Activated CD8-positive, alpha-beta memory T cell treated with anti-CD3 and anti-CD28 coated beads, Interleukin-2, amount 10 ng/mL, durations not matched to agents 7 days and 5 days (primary cell): ENCODE measurements at regions not wholly inside any gene's neighbourhood (a gene's known extent, or its start where the extent isn't known, plus 50 kb on each side); places are given as distances from the start of the nearest gene placed in this dataset.

Experiments used
- ATAC-seq: fragments of 150-1000 bp; cut with Tn5 transposase; one replicate; pipeline ENCODE4 v1.10.0; 2021; ENCODE audit warnings: moderate library complexity
- CTCF ChIA-PET: fragments of 350-600 bp; sonication (Branson Sonifier 250); formaldehyde crosslinking; loops from one replicate; lab custom pipeline; 2021; ENCODE audit warnings: antibody characterized with exemption; lab: Charles Lee
- DNase-seq: peaks from one replicate; pipeline ENCODE4 v3.0.0-alpha.2; 2020
- H3K27ac Mint-ChIP-seq: one replicate; pipeline ENCODE4 v1.8.0; 2021; ENCODE audit warnings: mild to moderate bottlenecking, mixed read lengths
- H3K27me3 Mint-ChIP-seq: one replicate; pipeline ENCODE4 v1.8.0; 2021; ENCODE audit warnings: mixed read lengths
- H3K36me3 Mint-ChIP-seq: one replicate; pipeline ENCODE4 v1.8.0; 2021; ENCODE audit warnings: mild to moderate bottlenecking, mixed read lengths
- H3K4me1 Mint-ChIP-seq: one replicate; pipeline ENCODE4 v1.8.0; 2021; ENCODE audit warnings: mixed read lengths
- H3K4me3 Mint-ChIP-seq: one replicate; pipeline ENCODE4 v1.8.0; 2021; ENCODE audit warnings: mild to moderate bottlenecking, moderate library complexity, mixed read lengths
- H3K9me3 Mint-ChIP-seq: one replicate; pipeline ENCODE4 v1.8.0; 2022; ENCODE audit warnings: low read depth, mixed read lengths

DNA sequence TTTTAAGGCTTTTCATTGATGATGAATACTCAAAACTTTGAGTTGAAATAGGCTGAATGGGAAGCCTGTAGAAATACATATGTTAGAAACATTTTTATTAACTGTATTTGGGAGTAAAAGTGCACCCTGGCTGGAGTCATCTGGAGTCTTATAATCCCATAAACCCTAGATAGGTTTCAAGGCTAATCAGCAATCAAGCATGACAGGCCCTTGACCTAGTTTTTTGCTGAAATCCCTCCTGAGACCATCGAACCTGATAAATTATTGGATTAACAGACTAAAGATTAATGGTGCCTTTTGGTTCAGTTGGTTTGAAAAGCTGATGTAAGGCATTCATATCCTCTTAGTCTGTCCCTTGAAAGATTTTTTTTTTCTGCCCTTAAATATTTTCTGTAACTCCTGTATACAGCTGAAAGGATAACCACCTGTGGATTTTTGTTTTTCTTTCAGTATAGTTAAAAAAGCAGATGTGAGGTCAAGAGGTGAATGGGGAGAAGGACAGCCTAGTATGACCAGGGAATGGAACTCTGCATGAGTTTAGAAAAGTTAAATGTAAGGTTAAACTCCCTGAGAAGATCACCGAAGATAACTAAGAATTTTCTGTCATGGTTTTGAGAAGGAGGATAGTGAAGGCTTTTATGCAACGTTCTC lies 69.4 kb upstream of the STXBP5L start:
- no peaks in the 10 kb centered on the region for H3K9me3 Mint-ChIP-seq
- H3K27ac Mint-ChIP-seq = no peak overlapping the region

DNA sequence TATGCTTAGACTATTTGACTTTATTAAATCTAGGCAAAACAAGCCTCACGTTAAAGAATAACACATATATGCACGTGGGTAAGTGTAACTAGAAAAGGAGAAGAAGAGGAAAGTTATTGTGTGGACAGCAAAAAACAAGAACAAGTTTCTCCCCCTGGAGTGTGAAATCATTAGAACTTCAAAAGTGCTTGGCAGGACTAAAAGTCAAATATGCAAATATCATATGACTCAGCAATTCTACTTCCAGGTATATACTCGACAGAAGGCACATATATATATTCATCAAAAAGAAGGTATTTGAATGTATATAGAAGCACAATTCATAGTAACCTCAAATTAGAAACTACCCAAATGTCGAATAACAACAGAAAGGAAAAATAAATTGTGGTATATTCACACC lies 68.9 kb upstream of the STXBP5L start:
- H3K27ac Mint-ChIP-seq = no peak overlapping the region
- H3K4me3 Mint-ChIP-seq = no peak overlapping the region
- ATAC-seq (no peak), DNase-seq (no peak)
- no peaks in the 10 kb centered on the region for H3K36me3 Mint-ChIP-seq
- H3K9me3 Mint-ChIP-seq = no peaks in the 10 kb centered on the region
- H3K4me1 Mint-ChIP-seq = no peaks in the 10 kb centered on the region
- H3K27me3 Mint-ChIP-seq = peaks cover 2% of the 10 kb centered on the region
- CTCF ChIA-PET = no interaction called here

More for the DNA sequence above, 69.4 kb upstream of the STXBP5L start:
- H3K36me3 Mint-ChIP-seq = no peaks in the 10 kb centered on the region
- CTCF ChIA-PET = no interaction called here
- H3K4me1 Mint-ChIP-seq = no peaks in the 10 kb centered on the region
- ATAC-seq = no peak
- DNase-seq = no peak
- H3K4me3 Mint-ChIP-seq = no peak overlapping the region
- peaks cover 2% of the 10 kb centered on the region for H3K27me3 Mint-ChIP-seq

GRCh38 chr3:120841264-120841663 lies 66.7 kb upstream of the STXBP5L start:
- Mint-ChIP-seq H3K27ac (no peak overlapping the region), H3K4me1 (no peaks in the 10 kb centered on the region), H3K36me3 (no peaks in the 10 kb centered on the region), H3K4me3 (no peak overlapping the region), H3K9me3 (no peaks in the 10 kb centered on the region), H3K27me3 (peaks cover 6% of the 10 kb centered on the region)
- CTCF ChIA-PET = no interaction called here
- ATAC-seq = no peak
- DNase-seq = no peak

- DNase-seq (no peak), ATAC-seq (no peak)
- Mint-ChIP-seq H3K27me3 (peaks cover 8% of the 10 kb centered on the region), H3K27ac (no peak overlapping the region), H3K4me1 (no peaks in the 10 kb centered on the region), H3K9me3 (no peaks in the 10 kb centered on the region), H3K4me3 (no peak overlapping the region), H3K36me3 (no peaks in the 10 kb centered on the region)
- CTCF ChIA-PET = interaction anchor here (1.3 kb wide), 1 partner anchor 19 kb away, joined by 3 read pairs; no protein-coding TSS in a partner anchor
These were observed 61.9 kb upstream of the STXBP5L start for GRCh38 chr3:120846073-120846472.

DNA sequence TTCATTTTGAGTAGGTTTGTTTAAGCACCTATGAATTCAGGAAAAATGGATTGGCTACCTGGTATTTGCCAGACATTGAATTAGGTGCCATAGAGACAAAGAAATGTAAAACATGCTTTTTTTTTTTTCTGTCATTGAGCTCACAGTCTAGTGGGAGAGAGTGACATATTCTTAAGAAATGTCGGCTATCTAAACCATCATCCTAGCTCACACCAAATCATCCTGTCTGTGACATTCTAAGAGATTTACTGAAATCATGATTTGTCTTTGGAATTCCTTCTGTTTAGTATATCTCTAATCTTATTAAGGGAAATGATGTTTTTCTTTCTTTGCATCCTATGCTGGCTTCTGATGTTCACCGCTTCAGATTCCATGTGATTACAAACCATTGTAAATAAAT lies 59.5 kb upstream of the STXBP5L start:
- Mint-ChIP-seq H3K36me3 (no peaks in the 10 kb centered on the region), H3K4me3 (no peak overlapping the region), H3K4me1 (no peaks in the 10 kb centered on the region), H3K9me3 (no peaks in the 10 kb centered on the region), H3K27ac (no peak overlapping the region), H3K27me3 (peaks cover 14% of the 10 kb centered on the region)
- DNase-seq = no peak
- CTCF ChIA-PET = no interaction called here
- no peak for ATAC-seq

DNA sequence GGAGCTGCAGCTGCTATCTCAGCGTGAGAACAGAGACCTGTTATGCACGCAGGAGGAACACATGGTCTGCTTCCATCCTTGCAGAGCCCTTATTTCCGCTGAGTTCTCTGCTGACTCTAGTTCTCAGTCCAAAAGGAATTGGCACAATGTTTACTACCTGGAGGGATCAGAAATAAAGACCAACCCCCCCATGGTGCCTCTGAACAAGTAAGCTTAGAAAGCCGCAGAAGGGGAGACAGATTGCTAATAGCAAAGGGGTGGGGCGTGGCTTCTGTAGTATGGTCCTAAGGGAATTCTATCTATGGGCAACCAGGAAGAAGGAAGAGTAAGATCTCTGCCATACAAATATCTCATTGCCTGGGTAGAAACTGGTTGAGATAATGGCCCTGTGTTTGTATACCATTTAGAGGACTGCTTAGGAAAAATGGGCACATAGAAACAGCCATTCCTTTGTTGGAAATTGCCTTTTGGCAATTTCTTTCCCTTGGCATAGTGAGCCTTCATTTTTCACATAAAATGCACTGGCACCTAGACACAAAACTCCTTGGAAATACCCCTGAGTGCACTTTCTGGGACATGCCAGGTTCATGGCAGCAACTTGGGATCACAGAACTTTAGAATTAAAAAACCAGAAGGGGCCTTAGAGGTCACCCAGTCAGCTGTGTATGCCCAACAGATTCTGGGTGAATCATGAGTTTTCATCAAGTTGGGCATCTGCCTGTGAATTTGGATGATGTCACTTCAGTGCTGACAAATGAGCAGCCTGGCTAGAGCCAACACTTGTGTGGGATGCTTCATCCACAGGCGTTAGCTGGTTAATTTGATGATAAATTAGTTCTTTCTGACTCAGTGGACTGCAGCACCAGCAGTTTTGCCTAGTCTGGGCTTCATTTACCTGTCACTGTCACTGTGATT lies 57.4 kb upstream of the STXBP5L start:
- CTCF ChIA-PET = no interaction called here
- Mint-ChIP-seq H3K4me1 (no peaks in the 10 kb centered on the region), H3K27me3 (peaks cover 14% of the 10 kb centered on the region), H3K36me3 (no peaks in the 10 kb centered on the region), H3K4me3 (no peak overlapping the region), H3K27ac (no peak overlapping the region), H3K9me3 (no peaks in the 10 kb centered on the region)
- no peak for ATAC-seq
- no peak for DNase-seq

GRCh38 chr3:120852412-120852811 lies 55.6 kb upstream of the STXBP5L start:
- no peak for ATAC-seq
- no peak overlapping the region for H3K27ac Mint-ChIP-seq
- H3K4me3 Mint-ChIP-seq = no peak overlapping the region
- CTCF ChIA-PET = interaction anchor here (1.2 kb wide), 1 partner anchor 57 kb away, joined by 3 read pairs; no protein-coding TSS in a partner anchor
- DNase-seq = no peak
- H3K4me1 Mint-ChIP-seq = no peaks in the 10 kb centered on the region
- peaks cover 8% of the 10 kb centered on the region for H3K27me3 Mint-ChIP-seq
- H3K36me3 Mint-ChIP-seq = no peaks in the 10 kb centered on the region
- H3K9me3 Mint-ChIP-seq = no peaks in the 10 kb centered on the region

- CTCF ChIA-PET = interaction anchor here (1.2 kb wide), 1 partner anchor 58 kb away, joined by 3 read pairs; no protein-coding TSS in a partner anchor
These were observed 54.6 kb upstream of the STXBP5L start for GRCh38 chr3:120853416-120853815.

DNA sequence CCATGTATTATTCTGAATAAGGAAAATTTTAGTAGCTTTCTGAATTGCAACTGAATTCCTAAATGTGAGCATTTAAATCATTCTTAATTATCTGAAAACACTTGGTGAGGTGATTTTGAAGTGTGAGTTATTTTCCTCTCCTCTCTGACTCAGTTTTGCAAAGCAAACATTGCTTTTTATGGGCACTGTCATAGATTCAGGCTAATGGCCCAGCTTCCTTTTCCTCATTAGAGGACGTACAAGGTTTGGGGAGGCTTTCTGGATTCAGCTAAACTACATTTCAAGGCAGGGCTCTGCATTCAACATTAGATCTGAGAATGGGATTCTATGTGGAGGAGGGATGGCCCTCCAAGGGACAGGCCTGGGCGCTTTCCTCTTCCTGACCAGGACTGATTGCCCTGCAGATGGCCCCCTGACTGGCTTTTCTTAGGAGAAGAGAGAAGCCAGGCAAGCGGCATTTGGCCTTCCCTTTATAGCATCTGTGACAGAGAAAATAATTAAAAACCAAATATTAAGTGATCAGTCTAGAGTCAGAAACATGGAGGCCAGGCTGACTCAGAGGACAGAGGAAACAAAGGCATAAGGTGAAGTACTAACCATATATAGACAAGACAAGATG lies 53.0 kb upstream of the STXBP5L start:
- Mint-ChIP-seq H3K36me3 (no peaks in the 10 kb centered on the region), H3K4me1 (no peaks in the 10 kb centered on the region), H3K9me3 (no peaks in the 10 kb centered on the region), H3K4me3 (no peak overlapping the region), H3K27ac (no peak overlapping the region), H3K27me3 (peaks cover 12% of the 10 kb centered on the region)
- CTCF ChIA-PET = no interaction called here
- ATAC-seq = no peak
- no peak for DNase-seq

More at GRCh38 chr3:120853416-120853815, 54.6 kb upstream of the STXBP5L start:
- Mint-ChIP-seq H3K4me3 (no peak overlapping the region), H3K4me1 (no peaks in the 10 kb centered on the region), H3K36me3 (no peaks in the 10 kb centered on the region), H3K27ac (no peak overlapping the region), H3K9me3 (no peaks in the 10 kb centered on the region), H3K27me3 (peaks cover 10% of the 10 kb centered on the region)
- ATAC-seq (no peak), DNase-seq (no peak)

DNA sequence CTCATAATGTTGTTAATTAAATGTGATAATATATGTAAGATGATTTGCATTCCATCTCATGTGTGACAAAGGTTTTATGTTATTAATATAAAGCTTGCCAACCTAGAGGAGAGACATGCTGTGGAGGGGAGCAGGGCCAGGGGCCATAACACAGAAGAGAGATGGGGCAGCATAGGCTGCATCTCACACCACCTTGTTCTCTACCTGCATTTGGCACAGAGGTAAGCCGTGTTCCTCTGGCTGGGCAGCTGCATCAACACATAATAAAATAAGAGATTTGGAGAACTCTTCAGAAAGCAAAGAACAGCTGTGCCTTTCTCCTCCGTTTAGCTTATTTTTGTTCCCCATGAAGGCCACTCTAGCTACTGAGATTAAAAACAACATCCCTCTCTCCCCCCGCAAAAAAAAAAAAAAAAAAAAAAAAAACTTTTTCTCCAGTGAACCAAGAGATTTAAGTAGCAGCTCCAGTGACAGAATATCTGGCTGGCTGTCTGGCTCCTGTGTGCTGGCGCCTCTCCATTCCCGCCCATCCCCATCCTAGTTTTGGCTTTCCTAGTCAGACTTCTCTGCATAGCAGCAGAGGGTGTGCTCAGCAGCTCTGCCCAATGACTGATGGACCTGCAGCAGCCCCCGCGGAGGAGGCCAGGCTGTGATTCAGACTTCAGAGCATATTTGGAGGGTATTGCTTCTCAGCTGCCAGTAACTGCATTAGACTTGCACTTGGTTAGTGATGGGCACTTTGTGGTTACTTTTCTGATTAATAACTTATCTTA lies 52.2 kb upstream of the STXBP5L start:
- CTCF ChIA-PET = no interaction called here

More for the DNA sequence above, 52.2 kb upstream of the STXBP5L start:
- no peak overlapping the region for H3K4me3 Mint-ChIP-seq
- no peak for DNase-seq
- no peaks in the 10 kb centered on the region for H3K36me3 Mint-ChIP-seq
- H3K4me1 Mint-ChIP-seq = no peaks in the 10 kb centered on the region
- peaks cover 12% of the 10 kb centered on the region for H3K27me3 Mint-ChIP-seq
- no peak for ATAC-seq
- no peak overlapping the region for H3K27ac Mint-ChIP-seq
- no peaks in the 10 kb centered on the region for H3K9me3 Mint-ChIP-seq
